Activated CD8-positive, alpha-beta T cell treated with anti-CD3 and anti-CD28 coated beads for 36 hours (primary cell): ENCODE measurements at regions not wholly inside any gene's neighbourhood (a gene's known extent, or its start where the extent isn't known, plus 50 kb on each side); places are given as distances from the start of the nearest gene placed in this dataset.

ENCODE experiments used
- ATAC-seq: fragments of 200-7000 bp; cut with Tn5 transposase; one replicate; pipeline ENCODE4 v1.10.0; 2021; ENCODE audit warnings: mild to moderate bottlenecking, moderate library complexity
- CTCF ChIA-PET: fragments of 350-600 bp; sonication (Branson Sonifier 250); formaldehyde crosslinking; loops from one replicate; lab custom pipeline; 2021; ENCODE audit warnings: antibody characterized with exemption; lab: Charles Lee
- POLR2A ChIA-PET: fragments of 350-600 bp; sonication (Branson Sonifier 250); formaldehyde crosslinking; loops from one replicate; lab custom pipeline; 2021; ENCODE audit warnings: antibody characterized with exemption; lab: Charles Lee
- DNase-seq: peaks from one replicate; pipeline ENCODE4 v3.0.0-alpha.2; 2020
- H3K27ac Mint-ChIP-seq: one replicate; pipeline ENCODE4 v1.8.0; 2021; ENCODE audit warnings: mild to moderate bottlenecking, mixed read lengths
- H3K27me3 Mint-ChIP-seq: one replicate; pipeline ENCODE4 v1.8.0; 2021; ENCODE audit warnings: mixed read lengths
- H3K36me3 Mint-ChIP-seq: one replicate; pipeline ENCODE4 v1.8.0; 2021; ENCODE audit warnings: low read depth, mixed read lengths
- H3K4me1 Mint-ChIP-seq: one replicate; pipeline ENCODE4 v1.8.0; 2021; ENCODE audit warnings: low read depth, mixed read lengths
- H3K4me3 Mint-ChIP-seq: one replicate; pipeline ENCODE4 v1.8.0; 2021; ENCODE audit warnings: mild to moderate bottlenecking, moderate library complexity, mixed read lengths
- H3K9me3 Mint-ChIP-seq: one replicate; pipeline ENCODE4 v1.8.0; 2021; ENCODE audit warnings: mixed read lengths
- CTCF ChIP-seq: fragments of 200-600 bp; IDR thresholded peaks from one replicate; pipeline ENCODE4 v1.8.0; 2022; ENCODE audit warnings: antibody characterized with exemption, mild to moderate bottlenecking
- intact Hi-C: fragments of 100-400 bp; cut with micrococcal nuclease; formaldehyde crosslinking; loops from one replicate; pipeline ENCODE4 v1.10.0; 2022

DNA sequence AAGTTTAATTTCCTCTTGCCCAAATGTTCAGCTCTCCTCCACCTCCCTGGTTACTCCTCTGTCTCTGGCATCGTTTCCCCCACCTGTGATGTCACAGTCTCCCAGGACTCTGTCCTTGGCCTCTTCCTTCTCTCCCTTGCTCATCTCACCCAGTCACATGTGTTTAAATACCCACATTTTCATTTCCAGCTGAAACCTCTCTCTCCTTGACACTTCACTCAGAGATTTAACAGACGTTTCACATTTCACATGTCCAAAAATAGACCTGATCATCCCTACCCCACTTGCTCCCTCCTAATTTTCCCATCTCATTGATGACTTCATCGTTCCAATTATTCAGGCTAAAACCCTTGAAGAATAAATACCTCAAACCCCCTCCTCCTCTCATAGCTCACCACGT, 604.1 kb upstream of the JAG1 start:
- Mint-ChIP-seq H3K36me3 (no peaks in the 10 kb centered on the region), H3K27ac (no peak overlapping the region), H3K4me1 (no peaks in the 10 kb centered on the region), H3K9me3 (no peaks in the 10 kb centered on the region), H3K4me3 (no peak overlapping the region), H3K27me3 (no peaks in the 10 kb centered on the region)
- no peak for DNase-seq
- POLR2A ChIA-PET, result no interaction called here
- no peak for ATAC-seq
- intact Hi-C loops, result no loop called here
- no peak for TF ChIP-seq CTCF
- CTCF ChIA-PET, result interaction anchor here (1.2 kb wide), 1 partner anchor 11 kb away, joined by 3 read pairs; no protein-coding TSS in a partner anchor

GRCh38 chr20:11278461-11278860, 604.7 kb upstream of the JAG1 start:
- H3K4me1 Mint-ChIP-seq, result no peaks in the 10 kb centered on the region
- no peaks in the 10 kb centered on the region for H3K9me3 Mint-ChIP-seq
- H3K27me3 Mint-ChIP-seq, result no peaks in the 10 kb centered on the region
- POLR2A ChIA-PET, result no interaction called here
- ATAC-seq (no peak), DNase-seq (no peak)
- no peaks in the 10 kb centered on the region for H3K36me3 Mint-ChIP-seq
- CTCF ChIA-PET, result interaction anchor here (1.2 kb wide), 1 partner anchor 12 kb away, joined by 3 read pairs; no protein-coding TSS in a partner anchor
- no peak for TF ChIP-seq CTCF
- no peak overlapping the region for H3K27ac Mint-ChIP-seq
- intact Hi-C loops, result no loop called here
- H3K4me3 Mint-ChIP-seq, result no peak overlapping the region

DNA sequence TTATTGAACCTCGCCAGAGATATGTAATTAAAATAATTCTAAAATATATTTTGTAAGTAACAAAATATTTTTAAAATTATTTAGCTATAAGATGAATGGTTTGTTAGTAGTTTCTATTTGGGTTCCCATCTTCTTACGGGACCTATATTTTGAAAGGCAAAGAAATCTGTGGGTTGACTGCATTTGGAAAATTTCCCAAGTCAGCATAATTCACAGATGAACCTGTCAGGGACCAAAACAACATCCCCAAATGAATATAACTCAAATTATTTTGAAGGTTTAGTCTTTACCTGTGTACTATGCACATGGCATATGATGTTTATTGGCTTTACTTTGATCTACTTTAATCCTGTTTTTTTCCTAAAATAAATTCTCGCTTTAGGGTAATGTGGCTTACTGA, 607.4 kb upstream of the JAG1 start:
- intact Hi-C loops, result no loop called here
- H3K4me1 Mint-ChIP-seq, result no peaks in the 10 kb centered on the region
- POLR2A ChIA-PET, result no interaction called here

GRCh38 chr20:11281768-11282167, 608.0 kb upstream of the JAG1 start:
- no peaks in the 10 kb centered on the region for H3K27me3 Mint-ChIP-seq
- TF ChIP-seq CTCF, result no peak
- no peaks in the 10 kb centered on the region for H3K4me1 Mint-ChIP-seq
- no peak overlapping the region for H3K27ac Mint-ChIP-seq
- no peak overlapping the region for H3K4me3 Mint-ChIP-seq
- no peaks in the 10 kb centered on the region for H3K36me3 Mint-ChIP-seq
- ChIA-PET CTCF (no interaction called here), POLR2A (no interaction called here)
- H3K9me3 Mint-ChIP-seq, result no peaks in the 10 kb centered on the region
- intact Hi-C loops, result no loop called here
- ATAC-seq (no peak), DNase-seq (no peak)

More for the DNA sequence above, 607.4 kb upstream of the JAG1 start:
- DNase-seq, result no peak
- H3K27ac Mint-ChIP-seq, result no peak overlapping the region
- no peak for TF ChIP-seq CTCF
- no peaks in the 10 kb centered on the region for H3K36me3 Mint-ChIP-seq
- CTCF ChIA-PET, result no interaction called here
- H3K27me3 Mint-ChIP-seq, result no peaks in the 10 kb centered on the region
- H3K9me3 Mint-ChIP-seq, result no peaks in the 10 kb centered on the region
- ATAC-seq, result no peak
- no peak overlapping the region for H3K4me3 Mint-ChIP-seq

GRCh38 chr20:11287126-11287525, 613.3 kb upstream of the JAG1 start:
- DNase-seq (no peak), ATAC-seq (no peak)
- Mint-ChIP-seq H3K9me3 (no peaks in the 10 kb centered on the region), H3K36me3 (no peaks in the 10 kb centered on the region), H3K27ac (no peak overlapping the region), H3K27me3 (no peaks in the 10 kb centered on the region), H3K4me1 (no peaks in the 10 kb centered on the region), H3K4me3 (no peak overlapping the region)
- intact Hi-C loops, result no loop called here
- CTCF ChIA-PET, result interaction anchor here (0.5 kb wide), 1 partner anchor 19 kb away, joined by 3 read pairs; no protein-coding TSS in a partner anchor
- POLR2A ChIA-PET, result no interaction called here
- TF ChIP-seq CTCF, result no peak
